SU-DHL-6 (cell line): ENCODE measurements at regions not wholly inside any gene's neighbourhood (a gene's known extent, or its start where the extent isn't known, plus 50 kb on each side); places are given as distances from the start of the nearest gene placed in this dataset.

Experiments
- EZH2phosphoT487 ChIP-seq: fragments of 200-600 bp; sonication (generic), shearing (Covaris generic); conservative IDR thresholded peaks from 2 replicates; pipeline ENCODE4 v1.6.1; 2018; ENCODE audit warnings: mild to moderate bottlenecking, antibody characterized with exemption, low read length, moderate library complexity, mixed read lengths
- TF ChIP-seq, protein P1 (sequence below): fragments of 200-600 bp; sonication (generic); IDR thresholded peaks from one replicate; pipeline ENCODE4 v1.5.1; 2017; ENCODE audit warnings: antibody characterized with exemption, mild to moderate bottlenecking, low read length, moderate library complexity; ENCODE audit not compliant: insufficient read depth, poor library complexity, severe bottlenecking

GRCh38 chr10:77689339-77689738 is 51.7 kb upstream of the KCNMA1 start:
- TF ChIP-seq, protein P1, sequence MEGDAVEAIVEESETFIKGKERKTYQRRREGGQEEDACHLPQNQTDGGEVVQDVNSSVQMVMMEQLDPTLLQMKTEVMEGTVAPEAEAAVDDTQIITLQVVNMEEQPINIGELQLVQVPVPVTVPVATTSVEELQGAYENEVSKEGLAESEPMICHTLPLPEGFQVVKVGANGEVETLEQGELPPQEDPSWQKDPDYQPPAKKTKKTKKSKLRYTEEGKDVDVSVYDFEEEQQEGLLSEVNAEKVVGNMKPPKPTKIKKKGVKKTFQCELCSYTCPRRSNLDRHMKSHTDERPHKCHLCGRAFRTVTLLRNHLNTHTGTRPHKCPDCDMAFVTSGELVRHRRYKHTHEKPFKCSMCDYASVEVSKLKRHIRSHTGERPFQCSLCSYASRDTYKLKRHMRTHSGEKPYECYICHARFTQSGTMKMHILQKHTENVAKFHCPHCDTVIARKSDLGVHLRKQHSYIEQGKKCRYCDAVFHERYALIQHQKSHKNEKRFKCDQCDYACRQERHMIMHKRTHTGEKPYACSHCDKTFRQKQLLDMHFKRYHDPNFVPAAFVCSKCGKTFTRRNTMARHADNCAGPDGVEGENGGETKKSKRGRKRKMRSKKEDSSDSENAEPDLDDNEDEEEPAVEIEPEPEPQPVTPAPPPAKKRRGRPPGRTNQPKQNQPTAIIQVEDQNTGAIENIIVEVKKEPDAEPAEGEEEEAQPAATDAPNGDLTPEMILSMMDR = no peak
- TF ChIP-seq EZH2phosphoT487 = no peak
